Activated CD8-positive, alpha-beta memory T cell treated with anti-CD3 and anti-CD28 coated beads, Interleukin-2, amount 10 ng/mL, durations not matched to agents 7 days and 5 days (primary cell): ENCODE measurements at regions not wholly inside any gene's neighbourhood (a gene's known extent, or its start where the extent isn't known, plus 50 kb on each side); places are given as distances from the start of the nearest gene placed in this dataset.

Experiments
- ATAC-seq: fragments of 150-1000 bp; cut with Tn5 transposase; one replicate; pipeline ENCODE4 v1.10.0; 2021; ENCODE audit warnings: moderate library complexity
- CTCF ChIA-PET: fragments of 350-600 bp; sonication (Branson Sonifier 250); formaldehyde crosslinking; loops from one replicate; lab custom pipeline; 2021; ENCODE audit warnings: antibody characterized with exemption; lab: Charles Lee
- DNase-seq: peaks from one replicate; pipeline ENCODE4 v3.0.0-alpha.2; 2020
- H3K27ac Mint-ChIP-seq: one replicate; pipeline ENCODE4 v1.8.0; 2021; ENCODE audit warnings: mild to moderate bottlenecking, mixed read lengths
- H3K27me3 Mint-ChIP-seq: one replicate; pipeline ENCODE4 v1.8.0; 2021; ENCODE audit warnings: mixed read lengths
- H3K36me3 Mint-ChIP-seq: one replicate; pipeline ENCODE4 v1.8.0; 2021; ENCODE audit warnings: mild to moderate bottlenecking, mixed read lengths
- H3K4me1 Mint-ChIP-seq: one replicate; pipeline ENCODE4 v1.8.0; 2021; ENCODE audit warnings: mixed read lengths
- H3K4me3 Mint-ChIP-seq: one replicate; pipeline ENCODE4 v1.8.0; 2021; ENCODE audit warnings: mild to moderate bottlenecking, moderate library complexity, mixed read lengths
- H3K9me3 Mint-ChIP-seq: one replicate; pipeline ENCODE4 v1.8.0; 2022; ENCODE audit warnings: low read depth, mixed read lengths

GRCh38 chr10:27599546-27599945, 95.4 kb downstream of the RAB18 start:
- Mint-ChIP-seq H3K27ac (no peak overlapping the region), H3K4me1 (no peaks in the 10 kb centered on the region), H3K36me3 (no peaks in the 10 kb centered on the region), H3K4me3 (no peak overlapping the region), H3K27me3 (peaks cover 4% of the 10 kb centered on the region), H3K9me3 (no peaks in the 10 kb centered on the region)
- ATAC-seq (no peak), DNase-seq (no peak)
- CTCF ChIA-PET, result interaction anchor here (1.1 kb wide), 1 partner anchor 42 kb away, joined by 3 read pairs; no protein-coding TSS in a partner anchor

- H3K36me3 Mint-ChIP-seq, result no peaks in the 10 kb centered on the region
Observed at GRCh38 chr10:27600930-27601329, 96.8 kb downstream of the RAB18 start.

GRCh38 chr10:27601503-27601902, 97.4 kb downstream of the RAB18 start:
- ATAC-seq, result no peak
- Mint-ChIP-seq H3K27ac (no peak overlapping the region), H3K36me3 (no peaks in the 10 kb centered on the region), H3K27me3 (peaks cover 3% of the 10 kb centered on the region), H3K4me1 (no peaks in the 10 kb centered on the region), H3K9me3 (no peaks in the 10 kb centered on the region), H3K4me3 (no peak overlapping the region)
- no peak for DNase-seq
- CTCF ChIA-PET, result no interaction called here

More at GRCh38 chr10:27600930-27601329, 96.8 kb downstream of the RAB18 start:
- CTCF ChIA-PET, result no interaction called here
- Mint-ChIP-seq H3K4me1 (no peaks in the 10 kb centered on the region), H3K27me3 (peaks cover 4% of the 10 kb centered on the region), H3K9me3 (no peaks in the 10 kb centered on the region), H3K4me3 (no peak overlapping the region), H3K27ac (no peak overlapping the region)
- ATAC-seq (no peak), DNase-seq (no peak)

GRCh38 chr10:27601946-27602538, 97.9 kb downstream of the RAB18 start:
- Mint-ChIP-seq H3K36me3 (no peaks in the 10 kb centered on the region), H3K27ac (no peak overlapping the region), H3K9me3 (no peaks in the 10 kb centered on the region), H3K4me1 (no peaks in the 10 kb centered on the region), H3K27me3 (peaks cover 2% of the 10 kb centered on the region), H3K4me3 (no peak overlapping the region)
- ATAC-seq (no peak), DNase-seq (no peak)
- CTCF ChIA-PET, result no interaction called here

GRCh38 chr10:27603104-27603503, 99.0 kb downstream of the RAB18 start:
- ATAC-seq (no peak), DNase-seq (no peak)
- CTCF ChIA-PET, result no interaction called here
- Mint-ChIP-seq H3K36me3 (no peaks in the 10 kb centered on the region), H3K4me1 (no peaks in the 10 kb centered on the region), H3K27ac (no peak overlapping the region), H3K27me3 (peaks cover 2% of the 10 kb centered on the region), H3K4me3 (no peak overlapping the region), H3K9me3 (no peaks in the 10 kb centered on the region)

- DNase-seq, result no peak
- Mint-ChIP-seq H3K36me3 (no peaks in the 10 kb centered on the region), H3K27ac (no peak overlapping the region), H3K9me3 (no peaks in the 10 kb centered on the region), H3K27me3 (peaks cover 2% of the 10 kb centered on the region), H3K4me3 (no peak overlapping the region), H3K4me1 (no peaks in the 10 kb centered on the region)
- CTCF ChIA-PET, result no interaction called here
- no peak for ATAC-seq
Observed at GRCh38 chr10:27605318-27605717, 101.2 kb downstream of the RAB18 start.

- CTCF ChIA-PET, result no interaction called here
- H3K27me3 Mint-ChIP-seq, result peaks cover 2% of the 10 kb centered on the region
- H3K27ac Mint-ChIP-seq, result no peak overlapping the region
- DNase-seq, result no peak
- no peaks in the 10 kb centered on the region for H3K4me1 Mint-ChIP-seq
- no peak for ATAC-seq
- H3K36me3 Mint-ChIP-seq, result no peaks in the 10 kb centered on the region
- H3K4me3 Mint-ChIP-seq, result no peak overlapping the region
- no peaks in the 10 kb centered on the region for H3K9me3 Mint-ChIP-seq
Observed at GRCh38 chr10:27607591-27607990, 103.5 kb downstream of the RAB18 start.

- DNase-seq, result no peak
- no peak for ATAC-seq
- no peak overlapping the region for H3K4me3 Mint-ChIP-seq
- no peaks in the 10 kb centered on the region for H3K9me3 Mint-ChIP-seq
- H3K4me1 Mint-ChIP-seq, result no peaks in the 10 kb centered on the region
- no peak overlapping the region for H3K27ac Mint-ChIP-seq
- CTCF ChIA-PET, result no interaction called here
- peaks cover 5% of the 10 kb centered on the region for H3K27me3 Mint-ChIP-seq
- H3K36me3 Mint-ChIP-seq, result no peaks in the 10 kb centered on the region
Observed at GRCh38 chr10:27611236-27611635, 107.1 kb downstream of the RAB18 start.

GRCh38 chr10:27611744-27612550, 107.8 kb downstream of the RAB18 start:
- ATAC-seq, result no peak
- Mint-ChIP-seq H3K27ac (no peak overlapping the region), H3K4me1 (no peaks in the 10 kb centered on the region), H3K36me3 (no peaks in the 10 kb centered on the region), H3K4me3 (no peak overlapping the region), H3K9me3 (no peaks in the 10 kb centered on the region), H3K27me3 (peaks cover 3% of the 10 kb centered on the region)
- CTCF ChIA-PET, result no interaction called here
- DNase-seq, result no peak

GRCh38 chr10:27612551-27613035, 108.5 kb downstream of the RAB18 start:
- Mint-ChIP-seq H3K36me3 (no peaks in the 10 kb centered on the region), H3K27me3 (peaks cover 3% of the 10 kb centered on the region), H3K27ac (no peak overlapping the region), H3K4me3 (no peak overlapping the region), H3K9me3 (no peaks in the 10 kb centered on the region), H3K4me1 (no peaks in the 10 kb centered on the region)
- CTCF ChIA-PET, result no interaction called here
- ATAC-seq (no peak), DNase-seq (no peak)

- Mint-ChIP-seq H3K4me3 (no peak overlapping the region), H3K36me3 (no peaks in the 10 kb centered on the region), H3K27ac (no peak overlapping the region), H3K9me3 (no peaks in the 10 kb centered on the region), H3K27me3 (peaks cover 3% of the 10 kb centered on the region), H3K4me1 (no peaks in the 10 kb centered on the region)
- CTCF ChIA-PET, result no interaction called here
- DNase-seq, result no peak
- ATAC-seq, result no peak
Observed at GRCh38 chr10:27614776-27615175, 110.7 kb downstream of the RAB18 start.

- CTCF ChIA-PET, result no interaction called here
- no peaks in the 10 kb centered on the region for H3K36me3 Mint-ChIP-seq
Observed at GRCh38 chr10:27618036-27618615, 114.0 kb downstream of the RAB18 start.

GRCh38 chr10:27618906-27619305, 114.8 kb downstream of the RAB18 start:
- Mint-ChIP-seq H3K36me3 (no peaks in the 10 kb centered on the region), H3K9me3 (no peaks in the 10 kb centered on the region), H3K27ac (no peak overlapping the region), H3K27me3 (peaks cover 3% of the 10 kb centered on the region), H3K4me3 (no peak overlapping the region), H3K4me1 (no peaks in the 10 kb centered on the region)
- CTCF ChIA-PET, result no interaction called here
- DNase-seq (no peak), ATAC-seq (no peak)

More at GRCh38 chr10:27618036-27618615, 114.0 kb downstream of the RAB18 start:
- Mint-ChIP-seq H3K27ac (no peak overlapping the region), H3K4me1 (no peaks in the 10 kb centered on the region), H3K9me3 (no peaks in the 10 kb centered on the region), H3K27me3 (peaks cover 3% of the 10 kb centered on the region), H3K4me3 (no peak overlapping the region)
- DNase-seq (no peak), ATAC-seq (no peak)

- CTCF ChIA-PET, result no interaction called here
- Mint-ChIP-seq H3K9me3 (no peaks in the 10 kb centered on the region), H3K27me3 (peaks cover 3% of the 10 kb centered on the region), H3K27ac (no peak overlapping the region), H3K36me3 (no peaks in the 10 kb centered on the region), H3K4me1 (no peaks in the 10 kb centered on the region), H3K4me3 (no peak overlapping the region)
- DNase-seq (no peak), ATAC-seq (no peak)
Observed at GRCh38 chr10:27619329-27619728, 115.2 kb downstream of the RAB18 start.
